GM11168 (cell line): ENCODE measurements at regions not wholly inside any gene's neighbourhood (a gene's known extent, or its start where the extent isn't known, plus 50 kb on each side); places are given as distances from the start of the nearest gene placed in this dataset.

Source experiments
- in situ Hi-C: fragments of 300-500 bp; cut with MboI; formaldehyde crosslinking; loops from one replicate; pipeline ENCODE4 v1.12.0; 2022; ENCODE audit warnings: low sequenced_read_pairs; ENCODE audit not compliant: unreplicated experiment

DNA sequence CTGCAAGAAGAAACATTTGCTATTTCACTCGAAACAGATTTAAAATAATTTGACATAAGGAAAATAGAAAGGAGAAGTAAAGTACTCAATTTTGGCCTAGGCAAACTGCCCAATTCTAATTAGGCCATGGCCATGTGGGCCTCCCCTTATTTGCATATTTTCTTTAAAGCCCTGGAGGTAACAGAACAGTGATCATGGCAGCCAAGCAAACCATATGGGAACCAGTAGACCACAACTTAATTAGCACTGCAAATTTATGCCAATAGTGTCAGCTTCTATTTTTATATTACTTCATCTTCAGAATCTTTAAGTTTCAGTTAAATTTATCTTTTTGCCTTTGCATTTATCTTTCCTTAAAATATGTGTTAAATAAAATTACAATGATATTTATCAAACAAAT lies 63.3 kb upstream of the THSD7A start:
- in situ Hi-C loops = no loop called here

DNA sequence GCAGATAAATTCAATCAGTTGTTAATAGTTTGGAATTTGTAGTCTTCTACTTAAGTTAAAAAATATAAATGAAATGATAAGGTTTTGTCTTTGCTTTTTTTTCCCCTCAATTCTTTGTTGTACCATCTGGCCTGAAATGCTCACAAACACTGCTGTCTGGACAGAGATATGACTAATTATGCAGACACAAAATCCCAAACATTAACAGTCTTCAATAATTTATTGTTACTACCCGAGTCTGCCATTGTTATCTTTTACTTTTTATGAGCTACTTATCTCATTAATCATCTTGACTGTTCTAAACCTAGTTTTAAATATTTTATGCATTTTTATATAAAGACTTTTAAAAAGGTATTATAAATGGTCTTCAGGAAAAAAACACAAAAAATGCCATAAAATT lies 64.7 kb upstream of the THSD7A start:
- in situ Hi-C loops = no loop called here

DNA sequence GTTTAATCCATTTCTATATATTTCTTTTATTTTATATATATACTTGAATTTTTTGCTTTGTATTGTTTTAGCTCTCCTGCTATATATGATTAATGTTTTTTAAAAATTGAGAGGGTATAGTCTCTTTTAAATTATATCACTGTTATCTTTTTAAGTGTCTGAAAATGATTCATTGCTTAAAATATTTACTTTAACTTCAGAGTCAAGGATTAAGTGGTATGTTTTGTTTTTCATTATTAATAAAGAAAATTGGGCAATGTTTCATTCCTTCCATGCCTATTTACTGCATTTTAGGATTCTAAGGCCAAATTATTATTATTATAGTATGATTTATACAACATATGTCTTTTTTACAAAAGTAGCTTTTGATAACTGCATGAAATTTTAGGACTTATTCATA lies 67.2 kb upstream of the THSD7A start:
- in situ Hi-C loops = no loop called here

- in situ Hi-C loops = no loop called here
Measured at GRCh38 chr7:11910253-11910652, 78.3 kb upstream of the THSD7A start.

GRCh38 chr7:11911900-11912299 lies 79.9 kb upstream of the THSD7A start:
- in situ Hi-C loops = no loop called here

GRCh38 chr7:11914645-11915044 lies 82.6 kb upstream of the THSD7A start:
- in situ Hi-C loops = no loop called here

DNA sequence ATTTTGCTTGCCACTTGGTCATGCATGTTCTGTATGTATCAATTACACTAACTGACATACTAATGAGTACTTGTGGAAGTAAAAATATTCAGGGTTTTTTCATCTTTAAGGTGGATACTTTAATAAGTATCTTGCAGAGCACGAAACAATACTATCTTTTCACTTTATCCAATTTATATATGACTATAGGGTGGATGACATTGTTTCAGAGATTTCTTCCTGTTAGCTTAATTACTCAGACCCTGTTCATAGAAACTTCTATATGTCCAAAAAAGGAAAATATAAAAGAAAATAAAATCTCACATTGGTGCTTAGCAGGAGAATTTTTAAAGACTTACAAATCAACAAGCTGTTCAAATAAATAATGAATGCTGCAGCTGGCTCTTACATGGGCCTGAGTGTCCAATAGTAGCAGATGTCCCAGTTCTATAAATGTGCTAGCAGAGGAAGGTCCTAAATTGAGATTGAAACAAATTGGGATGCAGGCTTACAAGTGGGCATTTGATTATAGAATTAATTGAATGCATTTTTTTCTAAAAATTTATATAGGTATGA lies 91.5 kb upstream of the THSD7A start:
- in situ Hi-C loops = no loop called here

- in situ Hi-C loops = no loop called here
Measured at GRCh38 chr7:11931307-11931706, 99.3 kb upstream of the THSD7A start.

DNA sequence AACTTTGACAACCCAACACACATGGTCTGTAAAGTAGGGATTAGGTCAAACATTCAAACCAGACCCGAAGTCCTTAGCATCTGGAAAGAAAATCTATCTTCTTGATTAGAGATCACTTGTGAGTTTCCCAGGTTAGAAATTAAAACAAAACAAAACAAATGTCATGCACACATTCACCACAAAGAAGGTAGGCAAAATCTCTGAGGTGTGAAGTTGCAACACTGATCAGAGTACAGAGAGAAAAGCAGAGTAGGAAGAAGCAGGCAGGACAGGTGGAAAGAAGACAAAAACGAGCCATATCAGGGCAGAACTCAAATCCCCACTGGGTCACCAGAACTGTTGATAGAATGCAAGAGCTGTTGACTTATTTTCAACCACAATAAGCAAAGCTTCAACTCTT lies 102.8 kb upstream of the THSD7A start:
- in situ Hi-C loops = no loop called here

- in situ Hi-C loops = no loop called here
Measured at GRCh38 chr7:11935905-11936304, 103.9 kb upstream of the THSD7A start.

DNA sequence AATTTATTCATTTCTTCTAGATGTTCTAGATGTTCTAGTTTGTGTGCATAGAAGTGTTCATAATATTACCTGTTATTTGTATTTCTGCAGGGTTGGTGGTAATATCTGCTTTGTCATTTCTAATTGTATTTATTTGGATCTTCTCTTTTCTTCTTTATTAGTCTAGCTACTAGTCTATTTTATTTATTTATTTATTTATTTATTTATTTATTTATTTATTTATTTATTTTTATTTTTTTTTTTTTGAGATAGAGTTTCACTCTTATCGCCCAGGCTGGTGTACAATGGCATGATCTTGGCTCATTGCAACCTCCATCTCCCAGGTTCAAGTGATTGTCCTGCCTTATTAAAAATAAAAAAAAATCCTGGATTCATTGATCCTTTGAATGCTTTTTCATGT lies 114.8 kb upstream of the THSD7A start:
- in situ Hi-C loops = no loop called here

- in situ Hi-C loops = no loop called here
Measured at GRCh38 chr7:11950281-11950680, 118.3 kb upstream of the THSD7A start.

DNA sequence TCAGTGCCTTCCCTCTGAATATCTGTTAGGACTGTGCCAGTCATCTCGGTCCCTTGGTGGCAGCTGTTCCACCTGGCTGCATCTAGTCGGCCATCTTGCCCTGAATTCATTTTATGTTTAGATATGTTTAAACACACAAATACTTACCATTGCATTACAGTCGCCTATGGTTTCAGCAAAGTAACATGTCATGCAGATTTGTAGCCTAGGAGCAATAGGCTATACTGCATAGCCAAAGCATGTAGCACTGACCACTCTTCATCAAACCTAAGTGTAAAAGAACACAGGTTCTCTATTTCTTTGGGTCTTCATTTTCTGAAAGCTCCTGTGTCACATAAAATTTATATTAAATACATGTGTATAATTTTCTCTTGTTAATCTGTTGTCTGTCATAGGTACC lies 118.9 kb upstream of the THSD7A start:
- in situ Hi-C loops = no loop called here

DNA sequence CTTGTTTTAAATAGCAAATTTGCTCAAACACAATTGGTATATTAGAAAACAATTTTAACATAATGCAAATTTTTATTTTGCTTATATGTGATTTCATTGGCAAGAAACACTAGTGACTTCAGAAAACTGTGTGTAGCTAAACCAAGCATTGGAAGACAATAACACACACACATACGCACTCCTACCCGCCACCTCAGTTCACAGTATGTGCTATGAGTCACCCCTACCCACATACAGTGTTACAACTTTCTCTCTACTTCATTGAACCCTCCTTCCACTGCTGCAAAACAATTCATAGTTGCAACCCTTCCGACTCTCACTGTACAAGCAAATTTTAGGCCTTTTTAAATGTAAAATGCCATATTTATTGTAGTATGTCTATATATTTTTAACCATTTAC lies 119.9 kb upstream of the THSD7A start:
- in situ Hi-C loops = no loop called here

DNA sequence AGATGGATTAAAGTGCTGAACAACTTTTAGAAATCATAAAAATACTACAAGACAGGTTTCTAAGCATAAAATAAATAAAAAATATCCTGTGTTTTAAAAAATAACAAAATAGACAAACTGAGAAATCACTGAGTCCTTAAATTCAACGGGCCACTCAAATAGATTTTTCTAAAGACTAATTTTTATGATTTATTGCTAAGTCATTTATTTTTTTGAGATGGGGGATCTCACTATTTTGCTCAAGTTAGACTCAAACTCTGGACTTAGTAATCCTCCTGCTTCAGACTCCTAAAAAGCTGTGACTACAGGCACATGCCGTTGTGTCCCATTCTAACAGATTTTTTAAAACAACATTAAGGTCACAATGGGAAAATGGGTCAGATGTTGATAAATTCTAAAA lies 121.0 kb upstream of the THSD7A start:
- in situ Hi-C loops = no loop called here

DNA sequence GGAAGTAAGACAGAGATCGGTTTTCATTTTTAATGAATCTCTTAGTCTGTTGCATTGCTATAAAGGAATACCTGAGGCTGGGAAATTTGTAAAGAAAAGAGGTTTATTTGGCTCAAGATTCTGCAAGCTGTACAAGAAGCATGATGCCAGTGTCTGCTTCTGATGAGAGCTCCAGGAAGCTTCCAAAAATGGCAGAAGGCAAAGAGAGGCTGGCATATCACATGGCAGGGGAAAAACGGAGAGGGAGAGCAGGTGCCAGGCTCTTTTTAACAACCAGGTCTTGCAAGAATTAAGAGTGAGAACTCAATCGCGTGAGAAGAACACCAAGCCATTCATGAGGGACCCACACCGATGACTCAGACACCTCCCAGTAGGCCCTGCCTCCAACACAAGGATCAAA lies 125.0 kb upstream of the THSD7A start:
- in situ Hi-C loops = no loop called here

GRCh38 chr7:11957956-11958355 lies 126.0 kb upstream of the THSD7A start:
- in situ Hi-C loops = no loop called here

- in situ Hi-C loops = no loop called here
Measured at GRCh38 chr7:11959121-11959520, 127.1 kb upstream of the THSD7A start.

- in situ Hi-C loops = no loop called here
Measured at GRCh38 chr7:11960621-11961020, 128.6 kb upstream of the THSD7A start.

- in situ Hi-C loops = no loop called here
Measured at GRCh38 chr7:11969643-11970042, 137.6 kb upstream of the THSD7A start.

DNA sequence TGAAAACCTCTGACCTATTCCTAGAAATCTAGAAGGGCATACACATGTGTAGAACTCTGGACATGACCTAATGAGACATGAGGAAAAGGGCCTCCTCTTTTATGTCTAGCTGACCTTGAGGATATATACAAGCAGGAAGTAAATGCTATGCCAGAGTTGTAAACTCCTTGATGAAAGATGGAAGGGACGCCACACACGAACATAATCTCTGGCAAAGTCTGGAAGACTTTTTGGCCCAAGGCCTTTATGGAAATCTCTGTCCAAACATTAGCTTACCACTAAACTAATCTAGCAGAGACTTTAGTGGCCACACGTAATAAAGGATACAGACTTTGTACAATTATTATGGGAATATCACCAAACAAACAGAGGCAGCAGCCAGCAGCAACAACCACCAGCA lies 138.1 kb upstream of the THSD7A start:
- in situ Hi-C loops = no loop called here

GRCh38 chr7:11985376-11985775 lies 153.4 kb upstream of the THSD7A start:
- in situ Hi-C loops = no loop called here

- in situ Hi-C loops = no loop called here
Measured at GRCh38 chr7:11985971-11986370, 154.0 kb upstream of the THSD7A start.
